AG04449 (cell line): ENCODE measurements at regions not wholly inside any gene's neighbourhood (a gene's known extent, or its start where the extent isn't known, plus 50 kb on each side); places are given as distances from the start of the nearest gene placed in this dataset.

ENCODE experiments used
- CTCF ChIA-PET: fragments of 350-600 bp; formaldehyde crosslinking; extraction: SDS; loops from one replicate; lab custom pipeline; 2021; ENCODE audit warnings: antibody characterized with exemption; lab: Yijun Ruan, JAX
- POLR2A ChIA-PET: fragments of 400-600, 350-600 bp; formaldehyde crosslinking; extraction: SDS; loops from one replicate; lab custom pipeline; 2020; ENCODE audit warnings: antibody characterized with exemption, inconsistent platforms; lab: Yijun Ruan, JAX
- DNase-seq: peaks from one replicate; pipeline ENCODE4 v3.0.0-alpha.2; 2010; ENCODE audit warnings: low read depth, low spot score
- H3K4me3 ChIP-seq: 2 replicates; pipeline ENCODE4 v1.5.1; 2011; ENCODE audit warnings: low read depth, mild to moderate bottlenecking, control low read depth, low read length
- TF ChIP-seq, protein P1 (sequence below): IDR thresholded peaks from one replicate; pipeline ENCODE4 v1.5.1; 2011; ENCODE audit warnings: mild to moderate bottlenecking, moderate library complexity, low read length, control low read depth, inconsistent platforms; ENCODE audit not compliant: insufficient read depth; ENCODE audit errors: missing control alignments

DNA sequence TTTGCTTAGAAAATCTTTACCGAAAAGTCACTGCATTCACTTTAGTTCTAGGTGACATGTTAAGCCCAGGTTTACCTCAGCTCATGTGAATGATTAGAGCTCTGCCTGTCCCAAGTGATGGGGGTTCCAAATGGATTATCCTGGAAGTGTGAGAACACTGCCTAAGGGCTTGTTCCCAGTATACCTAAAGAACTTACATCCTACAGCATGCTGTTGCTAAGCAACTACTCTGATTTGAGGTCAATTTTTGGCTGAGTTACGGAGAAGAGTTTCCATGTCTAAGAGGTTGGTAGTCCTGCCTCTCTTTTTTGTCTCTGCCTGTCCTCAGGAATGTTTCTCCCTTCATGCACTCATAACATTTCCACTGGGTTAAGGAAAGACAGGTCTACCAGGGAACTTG, 67.6 kb upstream of the UGT2B15 start:
- ChIA-PET POLR2A (no interaction called here), CTCF (no interaction called here)
- no peak overlapping the region for H3K4me3 ChIP-seq
- no peak for DNase-seq
- TF ChIP-seq, protein P1, sequence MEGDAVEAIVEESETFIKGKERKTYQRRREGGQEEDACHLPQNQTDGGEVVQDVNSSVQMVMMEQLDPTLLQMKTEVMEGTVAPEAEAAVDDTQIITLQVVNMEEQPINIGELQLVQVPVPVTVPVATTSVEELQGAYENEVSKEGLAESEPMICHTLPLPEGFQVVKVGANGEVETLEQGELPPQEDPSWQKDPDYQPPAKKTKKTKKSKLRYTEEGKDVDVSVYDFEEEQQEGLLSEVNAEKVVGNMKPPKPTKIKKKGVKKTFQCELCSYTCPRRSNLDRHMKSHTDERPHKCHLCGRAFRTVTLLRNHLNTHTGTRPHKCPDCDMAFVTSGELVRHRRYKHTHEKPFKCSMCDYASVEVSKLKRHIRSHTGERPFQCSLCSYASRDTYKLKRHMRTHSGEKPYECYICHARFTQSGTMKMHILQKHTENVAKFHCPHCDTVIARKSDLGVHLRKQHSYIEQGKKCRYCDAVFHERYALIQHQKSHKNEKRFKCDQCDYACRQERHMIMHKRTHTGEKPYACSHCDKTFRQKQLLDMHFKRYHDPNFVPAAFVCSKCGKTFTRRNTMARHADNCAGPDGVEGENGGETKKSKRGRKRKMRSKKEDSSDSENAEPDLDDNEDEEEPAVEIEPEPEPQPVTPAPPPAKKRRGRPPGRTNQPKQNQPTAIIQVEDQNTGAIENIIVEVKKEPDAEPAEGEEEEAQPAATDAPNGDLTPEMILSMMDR, result no peak

DNA sequence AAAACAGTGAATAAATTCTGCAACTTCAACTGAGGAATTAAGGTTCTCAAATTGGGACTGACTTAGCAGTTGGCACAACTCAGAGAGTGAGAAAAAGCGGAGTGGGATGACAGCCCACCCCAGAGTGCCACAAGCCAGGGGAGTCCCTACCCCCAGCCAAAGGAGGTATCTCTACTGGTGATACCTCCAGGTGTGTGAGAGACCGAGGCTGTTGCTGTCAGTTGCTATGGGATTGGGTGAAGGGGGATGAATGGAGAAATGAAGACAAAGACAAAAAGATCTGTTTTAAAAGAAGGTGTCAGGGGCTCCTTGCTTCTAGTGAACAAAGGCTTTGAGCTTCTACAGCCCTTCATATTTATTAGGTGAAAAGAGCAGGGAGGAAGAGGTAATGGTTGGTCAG, 71.4 kb upstream of the UGT2B10 start:
- ChIA-PET CTCF (no interaction called here), POLR2A (no interaction called here)
- H3K4me3 ChIP-seq, result no peak overlapping the region
- TF ChIP-seq, protein P1, result no peak
- DNase-seq, result no peak

DNA sequence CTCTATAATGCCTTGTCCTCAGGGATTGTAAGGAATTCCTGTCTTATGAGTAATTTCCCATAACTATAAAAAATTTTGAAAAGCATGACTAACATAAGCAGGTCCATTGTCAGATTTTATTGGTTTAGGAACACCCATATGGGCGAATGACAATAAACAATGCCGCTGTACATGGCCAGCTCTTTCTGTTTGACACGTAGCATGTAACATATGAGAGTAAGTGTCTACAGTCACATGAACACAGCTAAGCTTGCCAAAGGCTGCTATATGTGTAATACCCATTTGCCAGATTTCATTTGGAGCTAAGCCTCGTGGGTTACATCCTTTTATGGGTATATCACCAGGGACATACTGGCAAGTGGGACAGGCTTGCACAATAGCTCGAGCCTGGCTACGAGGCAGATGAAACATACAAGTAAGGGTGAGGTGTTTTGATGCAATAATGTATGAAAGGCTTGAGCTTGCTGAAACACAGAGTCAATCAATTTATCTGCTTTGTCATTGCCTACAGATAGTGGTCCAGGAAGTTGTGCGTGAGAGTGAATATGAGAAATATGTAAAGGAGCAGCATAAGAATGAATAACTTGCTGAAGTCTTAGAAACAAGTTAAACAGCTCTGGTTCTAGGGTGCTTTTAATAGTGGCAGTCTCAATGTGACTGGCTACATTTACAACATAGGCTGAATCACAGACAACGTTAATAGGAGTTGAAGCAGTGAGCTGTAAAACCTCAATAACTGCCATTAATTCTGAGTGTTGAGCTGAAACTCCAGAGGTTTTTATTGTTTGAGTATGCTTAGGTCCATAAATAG, 67.4 kb upstream of the UGT2B10 start:
- H3K4me3 ChIP-seq, result no peak overlapping the region
- ChIA-PET CTCF (interaction anchor here (0.6 kb wide), 1 partner anchor 800 kb away, joined by 3 read pairs; no protein-coding TSS in a partner anchor), POLR2A (no interaction called here)
- TF ChIP-seq, protein P1, result no peak
- no peak for DNase-seq

DNA sequence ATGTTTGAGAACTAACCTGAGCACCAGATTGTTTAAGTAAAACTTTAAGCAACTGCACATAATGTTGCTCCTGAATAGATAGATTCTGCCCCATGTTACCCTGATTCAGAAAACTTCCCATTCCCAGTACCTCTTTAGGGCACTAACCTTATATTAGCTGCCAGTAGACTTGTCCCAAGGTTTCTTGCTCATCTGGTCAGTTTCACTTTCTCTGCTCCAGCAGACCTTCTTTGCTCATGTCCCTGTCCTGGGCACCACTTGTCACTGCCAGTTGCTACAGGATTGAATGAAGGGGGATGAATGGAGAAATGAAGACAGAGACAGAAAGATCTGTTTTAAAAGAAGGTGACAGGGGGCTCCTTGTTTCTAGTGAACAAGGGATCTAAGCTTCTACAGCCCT, 65.2 kb upstream of the UGT2B10 start:
- TF ChIP-seq, protein P1, result no peak
- no peak for DNase-seq
- ChIA-PET CTCF (no interaction called here), POLR2A (no interaction called here)
- H3K4me3 ChIP-seq, result no peak overlapping the region

DNA sequence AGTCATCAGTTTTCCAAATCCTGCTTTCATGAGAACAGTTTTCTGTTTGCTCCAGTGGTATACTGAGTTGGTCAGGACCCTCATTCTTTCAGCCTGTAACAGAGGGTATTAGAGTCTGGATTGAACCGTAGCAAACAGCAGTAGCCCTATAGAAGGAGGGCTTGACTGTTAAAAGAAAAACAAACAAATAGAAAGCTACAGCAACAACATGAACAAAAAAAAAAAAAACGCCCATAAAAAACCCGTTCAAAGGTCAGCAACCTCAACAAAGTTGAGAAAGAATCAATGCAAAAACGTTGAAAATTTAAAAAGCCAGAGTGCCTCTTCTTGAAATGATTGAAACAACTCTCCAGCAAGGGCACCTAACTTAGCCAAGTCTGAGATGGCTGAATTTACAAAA, 64.7 kb upstream of the UGT2B10 start:
- no peak for DNase-seq
- TF ChIP-seq, protein P1, result no peak
- no peak overlapping the region for H3K4me3 ChIP-seq
- CTCF ChIA-PET, result no interaction called here
- POLR2A ChIA-PET, result no interaction called here

DNA sequence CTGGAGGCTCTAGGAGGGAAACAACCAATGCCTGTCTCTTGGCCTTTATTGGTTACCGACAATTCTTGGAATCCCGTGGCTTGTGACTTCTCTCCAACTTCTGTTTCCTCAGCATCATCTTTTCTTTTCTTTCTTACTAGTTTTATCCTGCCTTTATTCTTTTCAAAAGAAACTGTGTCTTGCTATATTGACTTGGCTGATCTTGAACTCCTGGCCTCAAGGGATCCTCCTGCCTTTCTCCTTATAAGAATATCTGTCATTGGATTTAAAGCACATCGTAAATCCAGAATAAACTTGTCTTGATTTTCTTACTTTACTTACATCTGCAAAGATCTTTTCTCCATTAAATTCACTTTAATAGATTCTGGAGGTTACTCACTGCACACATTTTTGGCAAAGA, 49.9 kb upstream of the UGT2B10 start:
- ChIA-PET CTCF (no interaction called here), POLR2A (no interaction called here)
- TF ChIP-seq, protein P1, result no peak
- H3K4me3 ChIP-seq, result no peak overlapping the region
- DNase-seq, result no peak
